Neuronal stem cell (in vitro differentiated cells): ENCODE measurements at regions not wholly inside any gene's neighbourhood (a gene's known extent, or its start where the extent isn't known, plus 50 kb on each side); places are given as distances from the start of the nearest gene placed in this dataset.
"Not testable (repeated sequence)": the region's sequence is repeated elsewhere in the genome, so short reads cannot be mapped to it uniquely, and the experiment has no call there.

Experiments
- DNase-seq: peaks from one replicate; pipeline ENCODE4 v3.0.0-alpha.2; 2013; ENCODE audit warnings: low spot score
- H2AFZ ChIP-seq: one replicate; pipeline ENCODE4 v1.6.1; 2013; ENCODE audit warnings: mild to moderate bottlenecking, low read length, inconsistent platforms
- H2AK5ac ChIP-seq: 2 replicates; pipeline ENCODE4 v1.6.1; 2013; ENCODE audit warnings: low read depth, mild to moderate bottlenecking, inconsistent platforms, low read length, moderate library complexity, mixed read lengths
- H2BK120ac ChIP-seq: 2 replicates; pipeline ENCODE4 v1.6.1; 2013; ENCODE audit warnings: low read depth, mild to moderate bottlenecking, inconsistent platforms, low read length, moderate library complexity, mixed read lengths
- H2BK12ac ChIP-seq: one replicate; pipeline ENCODE4 v1.6.1; 2013; ENCODE audit warnings: low read length, inconsistent platforms
- H2BK15ac ChIP-seq: 2 replicates; pipeline ENCODE4 v1.6.1; 2013; ENCODE audit warnings: mild to moderate bottlenecking, low read length, inconsistent platforms, mixed read lengths
- H2BK5ac ChIP-seq: one replicate; pipeline ENCODE4 v1.6.1; 2013; ENCODE audit warnings: inconsistent platforms, mild to moderate bottlenecking, low read length, moderate library complexity
- H3K14ac ChIP-seq: one replicate; pipeline ENCODE4 v1.6.1; 2013; ENCODE audit warnings: low read length, inconsistent platforms
- H3K18ac ChIP-seq: 2 replicates; pipeline ENCODE4 v1.6.1; 2013; ENCODE audit warnings: low read length, inconsistent platforms
- H3K23ac ChIP-seq: 2 replicates; pipeline ENCODE4 v1.6.1; 2013; ENCODE audit warnings: low read depth, mild to moderate bottlenecking, mixed read lengths, low read length, inconsistent platforms; ENCODE audit not compliant: poor library complexity
- H3K27ac ChIP-seq: replicated peaks from 3 replicates; pipeline ENCODE4 v1.5.1; 2013; ENCODE audit warnings: low read length, inconsistent platforms
- H3K27me3 ChIP-seq, 3 experiments: 2 replicates each; pipeline ENCODE4 v1.6.1; 2013; ENCODE audit warnings: low read length in 3 of 3, mild to moderate bottlenecking in 2 of 3, inconsistent platforms in 1 of 3, low read depth in 1 of 3, mixed read lengths in 1 of 3, moderate library complexity in 1 of 3; ENCODE audit not compliant: control insufficient read depth in 3 of 3, insufficient read depth in 3 of 3
- H3K36me3 ChIP-seq, 2 donors: replicated peaks in 1 of 2; 2 replicates each; pipeline ENCODE4 v1.6.1; 2013; ENCODE audit warnings: low read length in 2 of 2; ENCODE audit not compliant: control insufficient read depth in 2 of 2, insufficient read depth in 2 of 2
- H3K4ac ChIP-seq: 2 replicates; pipeline ENCODE4 v1.6.1; 2013; ENCODE audit warnings: inconsistent platforms, mild to moderate bottlenecking, low read length, moderate library complexity
- H3K4me1 ChIP-seq, 2 donors: 1 replicate in 1 of 2; 2 replicates in 1 of 2; pipeline ENCODE4 v1.6.1; 2013; ENCODE audit warnings: low read length in 2 of 2, low read depth in 1 of 2; ENCODE audit not compliant: control insufficient read depth in 2 of 2, insufficient read depth in 1 of 2
- H3K4me2 ChIP-seq: one replicate; pipeline ENCODE4 v1.6.1; 2013; ENCODE audit warnings: mild to moderate bottlenecking, low read length, inconsistent platforms; ENCODE audit not compliant: insufficient read depth, poor library complexity, severe bottlenecking
- H3K4me3 ChIP-seq, 2 donors: 2 replicates each; pipeline ENCODE4 v1.5.1; 2013; ENCODE audit warnings: low read length in 2 of 2, mild to moderate bottlenecking in 2 of 2, inconsistent platforms in 1 of 2, moderate library complexity in 1 of 2
- H3K79me1 ChIP-seq: one replicate; pipeline ENCODE4 v1.6.1; 2013; ENCODE audit warnings: low read depth, mild to moderate bottlenecking, inconsistent platforms, low read length, moderate library complexity
- H3K9ac ChIP-seq: one replicate; pipeline ENCODE4 v1.6.1; 2013; ENCODE audit warnings: mild to moderate bottlenecking, low read depth, low read length, inconsistent platforms; ENCODE audit not compliant: poor library complexity
- H3K9me3 ChIP-seq, 2 donors: replicated peaks in 1 of 2; 2 replicates each; pipeline versions ENCODE3 to v1.6.1; 2013; ENCODE audit warnings: low read length in 2 of 2, mild to moderate bottlenecking in 2 of 2, inconsistent platforms in 1 of 2, low read depth in 1 of 2, mixed read lengths in 1 of 2, moderate library complexity in 1 of 2; ENCODE audit not compliant: control insufficient read depth in 2 of 2, insufficient read depth in 1 of 2
- H4K8ac ChIP-seq: one replicate; pipeline ENCODE4 v1.6.1; 2013; ENCODE audit warnings: low read depth, mild to moderate bottlenecking, inconsistent platforms, low read length, moderate library complexity
- H4K91ac ChIP-seq: one replicate; pipeline ENCODE4 v1.6.1; 2013; ENCODE audit warnings: low read length, low read depth, mild to moderate bottlenecking, inconsistent platforms; ENCODE audit not compliant: poor library complexity
- WGBS, 2 donors: extraction: QIAGEN DNeasy Blood & Tissue Kit; methylation state at CpG; one replicate each; pipeline ENCODE4 v1.1.7; 2013; ENCODE audit warnings: missing lambda C conversion rate in 2 of 2, mixed read lengths in 1 of 2; ENCODE audit not compliant: insufficient read length in 2 of 2, insufficient replicate concordance in 1 of 2; ENCODE audit errors: extremely low coverage in 2 of 2; 5-methylcytosine and 5-hydroxymethylcytosine counted together

DNA sequence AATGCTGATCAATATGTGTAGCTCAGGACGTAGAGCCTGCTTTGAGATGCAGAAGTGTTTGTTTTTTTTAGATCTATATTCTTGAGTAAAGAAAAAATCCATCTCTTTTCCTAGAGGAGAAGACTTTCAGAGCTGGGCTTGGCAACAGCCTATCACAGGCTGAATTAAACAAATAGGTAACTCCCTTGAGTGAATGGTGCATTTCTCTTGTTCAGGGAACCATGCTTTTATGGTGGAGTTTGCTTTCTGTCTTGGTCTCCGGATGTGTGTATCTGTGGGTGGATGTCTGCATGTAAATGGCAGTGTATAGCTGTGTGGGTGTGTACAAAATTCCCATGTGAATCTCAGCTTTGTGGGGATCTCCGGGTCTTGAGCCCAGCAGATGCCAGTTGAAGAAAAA, 82.3 kb upstream of the KRTAP5-11 start:
- no CpG with 5 or more reads among the region's 3 CpGs for WGBS, 2 donors
- DNase-seq, H3K18ac ChIP-seq, H4K8ac ChIP-seq, H2AK5ac ChIP-seq, H2BK5ac ChIP-seq, H3K4me1 ChIP-seq, H2AFZ ChIP-seq, H3K9ac ChIP-seq, H2BK12ac ChIP-seq, H3K27ac ChIP-seq, H3K79me1 ChIP-seq, H3K4me3 ChIP-seq, H3K36me3 ChIP-seq, H2BK120ac ChIP-seq, H4K91ac ChIP-seq, H3K23ac ChIP-seq, H2BK15ac ChIP-seq, H3K27me3 ChIP-seq, H3K4ac ChIP-seq, H3K9me3 ChIP-seq, H3K4me2 ChIP-seq, H3K14ac ChIP-seq: not testable (repeated sequence)

DNA sequence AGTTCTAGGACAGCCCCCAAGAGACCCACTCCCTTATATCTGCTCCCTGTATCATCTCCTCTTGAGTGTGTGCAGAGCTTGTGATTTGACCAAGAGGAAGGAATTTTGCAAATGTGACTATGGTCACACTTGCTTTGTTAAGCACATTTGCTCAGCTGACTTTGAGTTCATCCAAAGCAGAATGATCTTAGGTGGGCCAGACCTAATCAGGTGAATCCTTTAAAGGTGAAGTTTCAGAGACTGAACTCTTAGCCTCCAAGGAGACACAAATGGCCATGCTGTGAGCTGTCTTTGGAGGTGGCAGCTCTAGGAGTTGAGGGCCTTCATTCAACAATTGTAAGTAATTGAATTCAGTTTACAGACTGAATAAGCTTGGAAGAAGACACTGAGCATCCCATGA, 115.4 kb upstream of the KRTAP5-11 start:
- not testable (repeated sequence) for H2BK12ac ChIP-seq, H3K4me2 ChIP-seq, H3K23ac ChIP-seq, H3K4me1 ChIP-seq, H2AFZ ChIP-seq, H4K8ac ChIP-seq, H2BK15ac ChIP-seq, H3K4ac ChIP-seq, H3K9ac ChIP-seq, H3K27ac ChIP-seq, H2BK5ac ChIP-seq, H3K36me3 ChIP-seq, H3K18ac ChIP-seq, H2BK120ac ChIP-seq, H2AK5ac ChIP-seq, H3K4me3 ChIP-seq, H3K14ac ChIP-seq, H4K91ac ChIP-seq, DNase-seq, H3K79me1 ChIP-seq, H3K9me3 ChIP-seq, H3K27me3 ChIP-seq

DNA sequence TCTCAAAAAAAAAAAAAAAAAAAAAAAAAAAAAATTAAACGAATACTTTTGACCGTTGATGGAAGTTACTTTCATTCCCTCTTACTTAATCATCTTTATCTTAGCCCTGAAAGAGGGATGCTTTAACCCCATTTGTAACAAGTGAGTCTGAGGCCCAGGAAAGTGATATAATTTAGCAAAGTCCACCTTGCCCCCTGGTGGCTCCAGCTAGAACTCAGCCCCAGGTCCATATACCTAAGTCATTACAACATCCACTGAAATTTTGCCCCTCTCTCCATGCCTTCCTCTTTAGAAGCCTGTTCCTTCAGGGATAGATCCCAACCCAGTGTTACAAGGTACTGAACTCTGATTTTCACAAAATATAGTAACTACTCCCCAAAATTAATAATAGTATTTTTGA, 116.3 kb upstream of the KRTAP5-11 start:
- WGBS, 2 donors: no CpG with 5 or more reads among the region's 2 CpGs
- not testable (repeated sequence) for H3K4me2 ChIP-seq, H3K14ac ChIP-seq, DNase-seq, H3K4ac ChIP-seq, H2BK12ac ChIP-seq, H3K4me1 ChIP-seq, H3K9me3 ChIP-seq, H4K91ac ChIP-seq, H2BK120ac ChIP-seq, H2BK15ac ChIP-seq, H3K36me3 ChIP-seq, H3K27ac ChIP-seq, H3K27me3 ChIP-seq, H3K18ac ChIP-seq, H3K9ac ChIP-seq, H2BK5ac ChIP-seq, H2AFZ ChIP-seq, H4K8ac ChIP-seq, H3K23ac ChIP-seq, H3K4me3 ChIP-seq, H2AK5ac ChIP-seq, H3K79me1 ChIP-seq

DNA sequence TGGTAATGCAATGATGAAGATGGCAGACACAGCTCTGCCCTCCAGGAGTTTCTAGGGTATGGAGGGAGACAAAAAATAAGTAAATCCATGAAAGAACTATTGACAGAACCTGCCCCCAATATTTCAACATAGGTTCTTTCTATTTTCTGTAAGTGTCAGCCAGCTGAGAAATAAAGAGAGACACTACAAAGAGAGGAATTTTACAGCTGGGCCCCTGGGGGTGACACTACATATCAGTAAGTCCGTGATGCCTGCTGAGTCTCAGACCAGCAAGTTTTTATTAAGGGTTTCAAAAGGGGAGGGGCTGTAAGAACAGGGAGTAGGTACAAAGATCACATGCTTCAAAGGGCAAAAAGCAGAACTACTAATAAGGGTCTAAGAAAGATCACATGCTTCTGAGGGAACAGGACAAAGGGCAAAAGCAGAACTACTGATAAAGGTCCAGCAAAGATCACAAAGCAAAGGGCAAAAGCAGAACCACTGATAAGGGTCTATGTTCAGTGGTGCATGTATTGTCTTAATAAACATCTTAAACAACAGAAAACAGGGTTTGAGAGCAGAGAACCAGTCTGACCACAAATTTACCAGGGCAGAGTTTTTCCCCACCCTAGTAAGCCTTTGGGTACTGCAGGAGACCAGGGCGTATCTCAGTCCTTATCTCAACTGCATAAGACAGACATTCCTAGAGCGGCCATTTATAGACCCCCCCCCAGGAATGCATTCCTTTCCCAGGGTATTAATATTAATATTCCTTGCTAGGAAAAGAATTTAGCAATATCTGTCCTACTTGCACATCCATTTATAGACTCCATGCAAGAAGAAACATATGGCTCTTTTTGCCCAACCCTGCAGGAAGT, 119.0 kb upstream of the KRTAP5-11 start:
- H3K27me3 ChIP-seq: not testable (repeated sequence)

More for the DNA sequence above, 119.0 kb upstream of the KRTAP5-11 start:
- not testable (repeated sequence) for H2BK5ac ChIP-seq, H2BK120ac ChIP-seq, H2AK5ac ChIP-seq, H2AFZ ChIP-seq, H3K14ac ChIP-seq, H3K4me3 ChIP-seq, H3K79me1 ChIP-seq, H3K18ac ChIP-seq, H3K23ac ChIP-seq, H2BK12ac ChIP-seq, DNase-seq, H3K9me3 ChIP-seq, H3K4me2 ChIP-seq, H4K8ac ChIP-seq, H3K36me3 ChIP-seq, H3K9ac ChIP-seq, H4K91ac ChIP-seq, H3K4me1 ChIP-seq, H3K27ac ChIP-seq, H2BK15ac ChIP-seq, H3K4ac ChIP-seq
- WGBS, 2 donors: no CpG with 5 or more reads among the region's 3 CpGs
